ENCODE measurements at regions not wholly inside any gene's neighbourhood (a gene's known extent, or its start where the extent isn't known, plus 50 kb on each side); places are given as distances from the start of the nearest gene placed in this dataset.

DNA sequence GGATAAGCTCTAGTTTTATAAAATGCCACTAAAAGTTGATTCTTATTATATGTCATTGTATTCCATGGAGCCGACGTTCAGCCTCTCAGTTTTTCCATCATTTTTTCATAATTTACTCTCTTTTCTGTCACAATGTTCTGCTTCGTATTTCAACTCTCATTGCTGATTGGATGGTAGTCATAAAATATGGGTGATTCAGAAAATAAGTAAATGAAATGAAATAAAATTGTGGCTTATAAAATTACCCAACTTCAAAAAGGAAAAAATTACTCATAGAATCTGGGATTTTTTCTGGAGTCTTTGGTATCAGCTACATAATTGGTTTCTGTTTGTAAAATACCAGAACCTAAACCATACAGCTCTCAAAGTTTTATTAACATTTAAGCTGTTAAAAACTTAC, 139.7 kb upstream of the ITGA4 start:
- intact Hi-C loops (cut with DNase I; ENCODE audit: low total_unique reads): no loop called here
- Histone ChIP-seq H3K4me3 (no peak overlapping the region), H3K36me3 (no peaks in the 10 kb centered on the region), H3K4me1 (no peaks in the 10 kb centered on the region), H3K27me3 (no peaks in the 10 kb centered on the region), H3K27ac (no peak overlapping the region), H3K9me3 (no peaks in the 10 kb centered on the region)
- no peak for TF ChIP-seq POLR2AphosphoS5 (IDR thresholded peaks at IDR 0.05)
- TF ChIP-seq CTCF (IDR thresholded peaks at IDR 0.05): no peak
- no peak for TF ChIP-seq POLR2A (IDR thresholded peaks at IDR 0.05)
- DNase-seq (ENCODE audit: low spot score in 2 of 2): no peak

DNA sequence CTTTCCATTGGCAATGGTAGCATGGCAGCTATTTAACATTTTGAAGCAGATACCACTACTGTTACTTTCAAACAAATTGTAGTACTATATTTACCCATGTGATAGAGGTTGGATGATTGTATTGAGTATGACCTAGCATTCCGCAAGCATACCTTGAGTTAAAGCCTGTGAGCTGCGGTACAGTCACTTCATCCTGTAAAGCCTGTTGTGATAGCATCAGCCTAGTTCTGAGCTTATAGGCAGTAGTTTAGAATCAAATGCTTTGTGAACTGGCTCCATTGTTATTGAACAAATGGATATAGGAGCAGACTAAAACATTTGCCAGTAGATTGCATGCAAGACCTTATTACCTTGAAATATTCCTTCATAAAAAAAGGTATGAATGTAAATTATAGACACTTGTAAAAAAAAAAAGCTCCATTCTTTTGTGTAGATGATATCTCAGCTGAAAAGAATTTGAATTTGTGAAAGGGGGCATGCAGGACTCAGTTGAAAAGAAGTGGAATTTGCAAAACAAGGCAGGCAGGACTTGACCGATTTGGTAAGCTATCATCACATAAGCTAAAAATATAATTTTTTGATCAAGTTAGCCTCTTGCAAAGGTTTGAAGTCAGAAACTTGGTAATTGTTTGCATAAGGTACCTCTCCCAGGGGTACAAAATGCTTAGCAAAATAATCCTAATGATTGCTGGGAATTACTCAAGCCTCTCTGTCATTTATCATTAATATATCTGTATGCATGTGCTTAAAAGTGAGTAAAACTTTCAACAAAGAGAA, 138.5 kb upstream of the ITGA4 start:
- intact Hi-C loops (cut with DNase I; ENCODE audit: low total_unique reads): no loop called here
- H3K4me3 ChIP-seq: no peak overlapping the region
- DNase-seq (ENCODE audit: low spot score in 2 of 2): no peak
- no peaks in the 10 kb centered on the region for H3K4me1 ChIP-seq
- no peaks in the 10 kb centered on the region for H3K9me3 ChIP-seq
- no peak overlapping the region for H3K27ac ChIP-seq
- no peaks in the 10 kb centered on the region for H3K27me3 ChIP-seq
- TF ChIP-seq POLR2AphosphoS5 (IDR thresholded peaks at IDR 0.05): no peak
- TF ChIP-seq CTCF (IDR thresholded peaks at IDR 0.05): no peak
- no peak for TF ChIP-seq POLR2A (IDR thresholded peaks at IDR 0.05)
- H3K36me3 ChIP-seq: no peaks in the 10 kb centered on the region

DNA sequence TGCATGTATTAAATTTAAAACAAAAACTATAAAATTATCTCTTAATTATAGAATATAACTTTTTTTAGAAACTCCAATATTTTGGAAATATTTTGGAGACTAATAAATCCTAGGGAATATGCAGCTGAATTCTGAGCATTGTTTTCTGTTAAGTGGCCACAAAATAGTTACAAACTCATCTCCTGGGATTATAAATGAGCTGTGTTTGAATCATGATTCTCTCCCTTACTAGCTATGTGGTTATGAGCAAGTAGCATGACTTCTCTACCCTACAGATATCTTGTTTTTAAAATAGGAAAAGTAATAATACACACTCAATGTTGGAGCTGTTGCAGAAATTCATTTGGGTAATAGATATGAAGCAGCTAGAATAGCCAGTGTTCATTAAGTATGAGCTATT, 137.9 kb upstream of the ITGA4 start:
- DNase-seq (ENCODE audit: low spot score in 2 of 2): no peak
- no peaks in the 10 kb centered on the region for H3K27me3 ChIP-seq
- H3K4me1 ChIP-seq: no peaks in the 10 kb centered on the region
- H3K36me3 ChIP-seq: no peaks in the 10 kb centered on the region
- no peak overlapping the region for H3K4me3 ChIP-seq
- no peaks in the 10 kb centered on the region for H3K9me3 ChIP-seq
- no peak overlapping the region for H3K27ac ChIP-seq
- intact Hi-C loops (cut with DNase I; ENCODE audit: low total_unique reads): no loop called here
- TF ChIP-seq POLR2AphosphoS5 (IDR thresholded peaks at IDR 0.05): no peak
- no peak for TF ChIP-seq CTCF (IDR thresholded peaks at IDR 0.05)
- no peak for TF ChIP-seq POLR2A (IDR thresholded peaks at IDR 0.05)

- Histone ChIP-seq H3K27ac (no peak overlapping the region), H3K27me3 (no peaks in the 10 kb centered on the region), H3K9me3 (no peaks in the 10 kb centered on the region), H3K4me1 (no peaks in the 10 kb centered on the region), H3K4me3 (no peak overlapping the region), H3K36me3 (no peaks in the 10 kb centered on the region)
- intact Hi-C loops (cut with DNase I; ENCODE audit: low total_unique reads): no loop called here
- DNase-seq (ENCODE audit: low spot score in 2 of 2): no peak
- TF ChIP-seq POLR2AphosphoS5 (IDR thresholded peaks at IDR 0.05) (no peak), CTCF (IDR thresholded peaks at IDR 0.05) (no peak), POLR2A (IDR thresholded peaks at IDR 0.05) (no peak)
Measured at GRCh38 chr2:181320638-181321037, 136.5 kb upstream of the ITGA4 start.

- H3K27me3 ChIP-seq: no peaks in the 10 kb centered on the region
- intact Hi-C loops (cut with DNase I; ENCODE audit: low total_unique reads): no loop called here
- no peaks in the 10 kb centered on the region for H3K9me3 ChIP-seq
- DNase-seq (ENCODE audit: low spot score in 2 of 2): no peak
- H3K36me3 ChIP-seq: no peaks in the 10 kb centered on the region
- no peak overlapping the region for H3K4me3 ChIP-seq
- H3K27ac ChIP-seq: no peak overlapping the region
- TF ChIP-seq POLR2A (IDR thresholded peaks at IDR 0.05) (no peak), POLR2AphosphoS5 (IDR thresholded peaks at IDR 0.05) (no peak), CTCF (IDR thresholded peaks at IDR 0.05) (no peak)
- H3K4me1 ChIP-seq: no peaks in the 10 kb centered on the region
Measured at GRCh38 chr2:181324912-181325311, 132.3 kb upstream of the ITGA4 start.

Data from breast epithelium (tissue), 4 donors.